H9 (cell line): ENCODE measurements at regions not wholly inside any gene's neighbourhood (a gene's known extent, or its start where the extent isn't known, plus 50 kb on each side); places are given as distances from the start of the nearest gene placed in this dataset.

ENCODE experiments used
- DNase-seq: peaks from one replicate; pipeline ENCODE4 v3.0.0-alpha.2; 2017
- H2AFZ ChIP-seq: one replicate; pipeline ENCODE4 v1.6.1; 2013; ENCODE audit warnings: mild to moderate bottlenecking, low read length, control low read depth, moderate library complexity
- H2AK5ac ChIP-seq: 2 replicates; pipeline ENCODE4 v1.6.1; 2013; ENCODE audit warnings: low read length, control low read depth, mixed read lengths; ENCODE audit not compliant: insufficient read length
- H2BK120ac ChIP-seq: one replicate; pipeline ENCODE4 v1.6.1; 2013; ENCODE audit warnings: low read depth, mild to moderate bottlenecking, low read length, control low read depth, inconsistent platforms; ENCODE audit not compliant: poor library complexity, severe bottlenecking
- H2BK12ac ChIP-seq: 2 replicates; pipeline ENCODE4 v1.6.1; 2013; ENCODE audit warnings: low read length, control low read depth, mixed read lengths, low read depth; ENCODE audit not compliant: insufficient read length
- H2BK15ac ChIP-seq: 2 replicates; pipeline ENCODE4 v1.6.1; 2013; ENCODE audit warnings: low read depth, low read length, control low read depth
- H2BK20ac ChIP-seq: one replicate; pipeline ENCODE4 v1.6.1; 2013; ENCODE audit warnings: low read depth, mild to moderate bottlenecking, low read length, control low read depth, inconsistent platforms; ENCODE audit not compliant: poor library complexity, severe bottlenecking
- H2BK5ac ChIP-seq: 2 replicates; pipeline ENCODE4 v1.6.1; 2013; ENCODE audit warnings: low read length, control low read depth, mixed read lengths; ENCODE audit not compliant: insufficient read length
- H3K14ac ChIP-seq: 2 replicates; pipeline ENCODE4 v1.6.1; 2013; ENCODE audit warnings: low read length, control low read depth; ENCODE audit not compliant: insufficient read depth
- H3K18ac ChIP-seq: 2 replicates; pipeline ENCODE4 v1.6.1; 2013; ENCODE audit warnings: low read depth, mild to moderate bottlenecking, mixed read lengths, low read length, control low read depth; ENCODE audit not compliant: insufficient read length
- H3K23ac ChIP-seq: 2 replicates; pipeline ENCODE4 v1.6.1; 2013; ENCODE audit warnings: low read length, control low read depth, mixed read lengths, low read depth; ENCODE audit not compliant: insufficient read length
- H3K23me2 ChIP-seq: 2 replicates; pipeline ENCODE4 v1.6.1; 2013; ENCODE audit warnings: low read depth, mild to moderate bottlenecking, mixed read lengths, low read length, control low read depth; ENCODE audit not compliant: insufficient read length, poor library complexity, severe bottlenecking
- H3K27ac ChIP-seq: 2 replicates; pipeline ENCODE4 v1.5.1; 2013; ENCODE audit warnings: low read length, control low read depth, mixed read lengths, low read depth; ENCODE audit not compliant: insufficient read length
- H3K27me3 ChIP-seq: 2 replicates; pipeline ENCODE4 v1.6.1; 2013; ENCODE audit warnings: low read length, control low read depth, inconsistent platforms; ENCODE audit not compliant: insufficient read depth
- H3K4ac ChIP-seq: 2 replicates; pipeline ENCODE4 v1.6.1; 2013; ENCODE audit warnings: low read depth, mild to moderate bottlenecking, control low read depth, inconsistent platforms, low read length, moderate library complexity
- H3K4me1 ChIP-seq: 2 replicates; pipeline ENCODE4 v1.6.1; 2013; ENCODE audit warnings: low read length, control low read depth, inconsistent platforms; ENCODE audit not compliant: insufficient read depth
- H3K4me2 ChIP-seq: 2 replicates; pipeline ENCODE4 v1.6.1; 2013; ENCODE audit warnings: low read length, control low read depth, mixed read lengths; ENCODE audit not compliant: insufficient read length, insufficient read depth
- H3K56ac ChIP-seq: 2 replicates; pipeline ENCODE4 v1.6.1; 2013; ENCODE audit warnings: low read depth, mild to moderate bottlenecking, mixed read lengths, low read length, control low read depth; ENCODE audit not compliant: insufficient read length
- H3K79me1 ChIP-seq: 2 replicates; pipeline ENCODE4 v1.6.1; 2013; ENCODE audit warnings: low read depth, mild to moderate bottlenecking, moderate library complexity, low read length, control low read depth, inconsistent platforms; ENCODE audit not compliant: insufficient read depth, poor library complexity, severe bottlenecking
- H3K79me2 ChIP-seq: 2 replicates; pipeline ENCODE4 v1.6.1; 2013; ENCODE audit warnings: low read length, control low read depth, inconsistent platforms; ENCODE audit not compliant: insufficient read depth
- H3K9ac ChIP-seq: 2 replicates; pipeline ENCODE4 v1.6.1; 2013; ENCODE audit warnings: low read length, control low read depth, mixed read lengths; ENCODE audit not compliant: insufficient read length; ENCODE audit errors: extremely low read depth
- H3K9me3 ChIP-seq: one replicate; pipeline ENCODE4 v1.6.1; 2013; ENCODE audit warnings: low read depth, low read length, inconsistent platforms; ENCODE audit not compliant: control insufficient read depth
- H3T11ph ChIP-seq: one replicate; pipeline ENCODE4 v1.6.1; 2013; ENCODE audit warnings: mild to moderate bottlenecking, low read length, control low read depth, inconsistent platforms
- H4K20me1 ChIP-seq: one replicate; pipeline ENCODE4 v1.6.1; 2013; ENCODE audit not compliant: control insufficient read depth, insufficient read length, insufficient read depth
- H4K5ac ChIP-seq: 2 replicates; pipeline ENCODE4 v1.6.1; 2013; ENCODE audit warnings: low read depth, mild to moderate bottlenecking, mixed read lengths, low read length, control low read depth; ENCODE audit not compliant: insufficient read length
- H4K8ac ChIP-seq: replicated peaks from 2 replicates; pipeline ENCODE4 v1.6.1; 2013; ENCODE audit warnings: low read length, control low read depth, mixed read lengths, low read depth; ENCODE audit not compliant: insufficient read length
- H4K91ac ChIP-seq: 2 replicates; pipeline ENCODE4 v1.6.1; 2013; ENCODE audit warnings: low read depth, mild to moderate bottlenecking, moderate library complexity, mixed read lengths, low read length, control low read depth; ENCODE audit not compliant: insufficient read length
- H3K27ac Mint-ChIP-seq, 3 experiments: 2 replicates in 2 of 3; 3 replicates in 1 of 3; pipeline ENCODE4 v1.8.0; 2020 to 2021; ENCODE audit warnings: mixed read lengths in 3 of 3, mild to moderate bottlenecking in 1 of 3, moderate library complexity in 1 of 3
- H3K27me3 Mint-ChIP-seq: 2 replicates; pipeline ENCODE4 v1.8.0; 2021; ENCODE audit warnings: low read depth, mild to moderate bottlenecking, moderate library complexity, mixed read lengths
- H3K36me3 Mint-ChIP-seq, 3 experiments: 2 replicates in 2 of 3; 3 replicates in 1 of 3; pipeline ENCODE4 v1.8.0; 2020 to 2021; ENCODE audit warnings: low read depth in 3 of 3, mixed read lengths in 3 of 3; ENCODE audit not compliant: insufficient read depth in 1 of 3
- H3K4me1 Mint-ChIP-seq, 2 experiments: 2 replicates each; pipeline ENCODE4 v1.8.0; 2020; ENCODE audit warnings: mixed read lengths in 2 of 2
- H3K4me3 Mint-ChIP-seq, 2 experiments: 2 replicates in 1 of 2; 3 replicates in 1 of 2; pipeline ENCODE4 v1.8.0; 2020 to 2021; ENCODE audit warnings: mild to moderate bottlenecking in 2 of 2, mixed read lengths in 2 of 2, moderate library complexity in 1 of 2
- H3K9me3 Mint-ChIP-seq, 2 experiments: 2 replicates in 1 of 2; 3 replicates in 1 of 2; pipeline ENCODE4 v1.8.0; 2020; ENCODE audit warnings: mild to moderate bottlenecking in 2 of 2, mixed read lengths in 2 of 2, moderate library complexity in 1 of 2
- WGBS: extraction: QIAGEN DNeasy Blood & Tissue Kit; methylation state at CpG from one replicate; pipeline ENCODE4 v1.1.7; 2013; ENCODE audit warnings: missing lambda C conversion rate, low lambda C conversion rate, mixed read lengths; ENCODE audit not compliant: insufficient read length; ENCODE audit errors: extremely low coverage; 5-methylcytosine and 5-hydroxymethylcytosine counted together
- TF ChIP-seq, protein P1 (sequence below): fragments of 200-600 bp; sonication (generic); conservative IDR thresholded peaks from 3 replicates; pipeline ENCODE4 v1.8.0; 2021; ENCODE audit warnings: antibody characterized with exemption, mild to moderate bottlenecking

- TF ChIP-seq, protein P1, sequence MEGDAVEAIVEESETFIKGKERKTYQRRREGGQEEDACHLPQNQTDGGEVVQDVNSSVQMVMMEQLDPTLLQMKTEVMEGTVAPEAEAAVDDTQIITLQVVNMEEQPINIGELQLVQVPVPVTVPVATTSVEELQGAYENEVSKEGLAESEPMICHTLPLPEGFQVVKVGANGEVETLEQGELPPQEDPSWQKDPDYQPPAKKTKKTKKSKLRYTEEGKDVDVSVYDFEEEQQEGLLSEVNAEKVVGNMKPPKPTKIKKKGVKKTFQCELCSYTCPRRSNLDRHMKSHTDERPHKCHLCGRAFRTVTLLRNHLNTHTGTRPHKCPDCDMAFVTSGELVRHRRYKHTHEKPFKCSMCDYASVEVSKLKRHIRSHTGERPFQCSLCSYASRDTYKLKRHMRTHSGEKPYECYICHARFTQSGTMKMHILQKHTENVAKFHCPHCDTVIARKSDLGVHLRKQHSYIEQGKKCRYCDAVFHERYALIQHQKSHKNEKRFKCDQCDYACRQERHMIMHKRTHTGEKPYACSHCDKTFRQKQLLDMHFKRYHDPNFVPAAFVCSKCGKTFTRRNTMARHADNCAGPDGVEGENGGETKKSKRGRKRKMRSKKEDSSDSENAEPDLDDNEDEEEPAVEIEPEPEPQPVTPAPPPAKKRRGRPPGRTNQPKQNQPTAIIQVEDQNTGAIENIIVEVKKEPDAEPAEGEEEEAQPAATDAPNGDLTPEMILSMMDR, result no peak
- no peak overlapping the region for H2BK5ac ChIP-seq
- H3K18ac ChIP-seq, result no peak overlapping the region
- no peak overlapping the region for H3K56ac ChIP-seq
- no peak overlapping the region for H4K91ac ChIP-seq
- no peaks in the 10 kb centered on the region for H3K9me3 Mint-ChIP-seq
- H3K9ac ChIP-seq, result no peak overlapping the region
- H3K27me3 ChIP-seq, result no peaks in the 10 kb centered on the region
- H3K27me3 Mint-ChIP-seq, result no peaks in the 10 kb centered on the region
- H2AFZ ChIP-seq, result no peak overlapping the region
- H3K79me2 ChIP-seq, result no peaks in the 10 kb centered on the region
- no peak overlapping the region for H2AK5ac ChIP-seq
- H3K23me2 ChIP-seq, result no peaks in the 10 kb centered on the region
- no peaks in the 10 kb centered on the region for H3K79me1 ChIP-seq
- H3K27ac ChIP-seq, result no peak overlapping the region
- H2BK120ac ChIP-seq, result no peak overlapping the region
- peaks cover 15 to 18% of the 10 kb centered on the region in 2 experiments for H3K4me1 Mint-ChIP-seq
- no peak overlapping the region for H2BK15ac ChIP-seq
- H2BK12ac ChIP-seq, result no peak overlapping the region
- H3K23ac ChIP-seq, result no peak overlapping the region
- no peak overlapping the region for H4K5ac ChIP-seq
- H3K4ac ChIP-seq, result no peak overlapping the region
- no peak overlapping the region for H3K14ac ChIP-seq
- no peak overlapping the region for H4K8ac ChIP-seq
- H4K20me1 ChIP-seq, result no peaks in the 10 kb centered on the region
- H3K4me1 ChIP-seq, result peaks cover 5% of the 10 kb centered on the region; the same call in 1 of the 2 replicates
- H2BK20ac ChIP-seq, result no peak overlapping the region
- H3K4me3 Mint-ChIP-seq, result no peak overlapping the region
- no peak for DNase-seq
- H3K36me3 Mint-ChIP-seq, result no peaks in the 10 kb centered on the region
- no peaks in the 10 kb centered on the region for H3K9me3 ChIP-seq
- H3K4me2 ChIP-seq, result no peak overlapping the region
- no CpG with 5 or more reads among the region's 6 CpGs for WGBS
- H3T11ph ChIP-seq, result no peak overlapping the region
- H3K27ac Mint-ChIP-seq, result peak overlapping the region in 1 of 3 experiments; percentile 50; a peak in 1 of 7 replicates
These were observed 1135.0 kb upstream of the WWC1 start for GRCh38 chr5:167156446-167156845.
